SK-N-SH (cell line): ENCODE measurements at regions not wholly inside any gene's neighbourhood (a gene's known extent, or its start where the extent isn't known, plus 50 kb on each side); places are given as distances from the start of the nearest gene placed in this dataset.

ENCODE experiments used
- CTCF ChIP-seq: fragments of 200-600 bp; sonication (generic); IDR thresholded peaks from 2 replicates; pipeline ENCODE4 v1.6.1; 2017; ENCODE audit warnings: antibody characterized with exemption, mild to moderate bottlenecking, moderate library complexity
- EP300 ChIP-seq, 2 experiments: IDR thresholded peaks; 2 replicates each; pipeline versions ENCODE4 v1.4.0 to v1.6.1; 2012; ENCODE audit warnings: borderline replicate concordance in 1 of 2, low read depth in 1 of 2, low read length in 1 of 2
- POLR2AphosphoS5 ChIP-seq: IDR thresholded peaks from 2 replicates; pipeline ENCODE4 v1.6.1; 2012; ENCODE audit warnings: low read depth, low read length
- REST ChIP-seq: IDR thresholded peaks from 2 replicates; pipeline ENCODE4 v1.6.1; 2012; ENCODE audit warnings: mild to moderate bottlenecking, low read depth, low read length, moderate library complexity

GRCh38 chr5:88634014-88634413, 249.0 kb downstream of the MEF2C start:
- TF ChIP-seq EP300 (IDR thresholded peaks at IDR 0.05; ENCODE audit: borderline replicate concordance in 1 of 2, low read depth in 1 of 2, low read length in 1 of 2) (no peak), CTCF (no peak), POLR2AphosphoS5 (no peak), REST (no peak)
